ENCODE measurements at regions not wholly inside any gene's neighbourhood (a gene's known extent, or its start where the extent isn't known, plus 50 kb on each side); places are given as distances from the start of the nearest gene placed in this dataset.

DNA sequence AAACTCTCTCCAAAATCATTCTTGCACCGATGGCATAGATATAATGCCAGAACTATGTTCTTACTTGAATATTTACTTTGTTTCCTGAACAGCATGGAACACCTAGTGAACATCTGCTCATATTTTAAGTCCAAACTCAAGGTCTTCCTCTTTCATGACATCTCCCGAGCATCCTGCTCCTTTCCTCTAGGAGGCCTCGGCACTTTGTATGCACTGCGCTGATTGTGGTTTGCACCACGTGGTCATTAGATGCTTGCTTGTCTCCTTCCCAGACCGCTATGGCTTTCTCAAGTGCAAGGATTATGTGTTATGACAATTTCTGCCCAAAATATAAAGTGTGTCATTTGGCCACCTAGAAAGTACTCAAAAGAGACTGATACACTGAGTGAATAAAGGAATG lies 912.0 kb downstream of the GALC start:
- H3K27me3 Mint-ChIP-seq (ENCODE audit: unreplicated experiment), result no peaks in the 10 kb centered on the region
- no peaks in the 10 kb centered on the region for H3K9me3 Mint-ChIP-seq (ENCODE audit: unreplicated experiment)
- no peak overlapping the region for H3K27ac Mint-ChIP-seq (ENCODE audit: unreplicated experiment)
- no peaks in the 10 kb centered on the region for H3K36me3 Mint-ChIP-seq (ENCODE audit: unreplicated experiment)
- no peak overlapping the region for H3K4me3 Mint-ChIP-seq (ENCODE audit: unreplicated experiment)
- peaks cover 5% of the 10 kb centered on the region for H3K4me1 Mint-ChIP-seq (ENCODE audit: unreplicated experiment)
- TF ChIP-seq, protein P1, sequence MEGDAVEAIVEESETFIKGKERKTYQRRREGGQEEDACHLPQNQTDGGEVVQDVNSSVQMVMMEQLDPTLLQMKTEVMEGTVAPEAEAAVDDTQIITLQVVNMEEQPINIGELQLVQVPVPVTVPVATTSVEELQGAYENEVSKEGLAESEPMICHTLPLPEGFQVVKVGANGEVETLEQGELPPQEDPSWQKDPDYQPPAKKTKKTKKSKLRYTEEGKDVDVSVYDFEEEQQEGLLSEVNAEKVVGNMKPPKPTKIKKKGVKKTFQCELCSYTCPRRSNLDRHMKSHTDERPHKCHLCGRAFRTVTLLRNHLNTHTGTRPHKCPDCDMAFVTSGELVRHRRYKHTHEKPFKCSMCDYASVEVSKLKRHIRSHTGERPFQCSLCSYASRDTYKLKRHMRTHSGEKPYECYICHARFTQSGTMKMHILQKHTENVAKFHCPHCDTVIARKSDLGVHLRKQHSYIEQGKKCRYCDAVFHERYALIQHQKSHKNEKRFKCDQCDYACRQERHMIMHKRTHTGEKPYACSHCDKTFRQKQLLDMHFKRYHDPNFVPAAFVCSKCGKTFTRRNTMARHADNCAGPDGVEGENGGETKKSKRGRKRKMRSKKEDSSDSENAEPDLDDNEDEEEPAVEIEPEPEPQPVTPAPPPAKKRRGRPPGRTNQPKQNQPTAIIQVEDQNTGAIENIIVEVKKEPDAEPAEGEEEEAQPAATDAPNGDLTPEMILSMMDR (IDR thresholded peaks at IDR 0.05), result no peak
- no peak for DNase-seq (ENCODE audit: extremely low spot score, unreplicated experiment)

DNA sequence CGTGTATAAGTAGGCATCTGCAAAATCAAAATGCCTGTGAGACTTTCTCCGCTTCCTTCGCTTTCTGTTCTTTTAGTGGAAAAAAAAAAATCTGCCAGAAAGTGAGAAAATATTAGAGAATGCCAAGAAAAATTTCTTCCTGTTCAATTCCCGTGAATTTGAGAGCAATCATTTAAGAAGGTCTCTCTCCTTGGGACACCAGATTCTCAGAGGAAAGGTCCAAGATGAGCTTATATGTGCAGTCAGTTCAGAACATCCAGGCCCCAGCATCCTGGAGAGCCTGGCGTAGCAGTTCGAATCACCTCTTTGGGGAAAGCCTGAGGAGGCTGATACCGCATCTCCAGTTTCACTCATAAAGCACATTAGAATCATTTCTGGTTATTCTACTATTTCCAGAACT lies 912.8 kb downstream of the GALC start:
- Mint-ChIP-seq H3K27ac (ENCODE audit: unreplicated experiment) (no peak overlapping the region), H3K4me3 (ENCODE audit: unreplicated experiment) (no peak overlapping the region), H3K9me3 (ENCODE audit: unreplicated experiment) (no peaks in the 10 kb centered on the region), H3K36me3 (ENCODE audit: unreplicated experiment) (no peaks in the 10 kb centered on the region), H3K27me3 (ENCODE audit: unreplicated experiment) (no peaks in the 10 kb centered on the region), H3K4me1 (ENCODE audit: unreplicated experiment) (peaks cover 7% of the 10 kb centered on the region)
- TF ChIP-seq, protein P1 (IDR thresholded peaks at IDR 0.05), result no peak
- DNase-seq (ENCODE audit: extremely low spot score, unreplicated experiment), result no peak

DNA sequence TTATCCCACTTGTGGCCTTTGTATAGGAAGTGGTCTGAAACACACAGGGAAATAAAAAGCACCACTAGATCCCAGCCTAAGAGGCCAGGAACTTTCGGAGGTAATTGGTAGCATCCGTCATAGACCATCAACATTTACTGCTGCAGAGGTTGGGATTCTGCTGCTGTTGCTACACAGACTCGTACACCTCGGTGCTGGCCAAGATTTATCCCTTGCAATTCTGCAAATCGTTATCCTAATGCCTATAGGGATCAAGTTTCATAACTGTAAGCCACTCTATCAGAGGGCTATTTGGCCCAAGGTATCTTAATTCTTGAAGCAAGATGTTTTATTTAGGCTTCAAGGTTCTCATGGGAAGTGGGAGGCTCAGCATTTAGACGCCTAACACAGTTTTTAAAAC lies 913.6 kb downstream of the GALC start:
- no peak overlapping the region for H3K27ac Mint-ChIP-seq (ENCODE audit: unreplicated experiment)
- no peak for DNase-seq (ENCODE audit: extremely low spot score, unreplicated experiment)
- H3K36me3 Mint-ChIP-seq (ENCODE audit: unreplicated experiment), result no peaks in the 10 kb centered on the region
- no peak overlapping the region for H3K4me3 Mint-ChIP-seq (ENCODE audit: unreplicated experiment)
- peaks cover 7% of the 10 kb centered on the region for H3K4me1 Mint-ChIP-seq (ENCODE audit: unreplicated experiment)
- no peaks in the 10 kb centered on the region for H3K9me3 Mint-ChIP-seq (ENCODE audit: unreplicated experiment)
- TF ChIP-seq, protein P1 (IDR thresholded peaks at IDR 0.05), result no peak
- no peaks in the 10 kb centered on the region for H3K27me3 Mint-ChIP-seq (ENCODE audit: unreplicated experiment)

DNA sequence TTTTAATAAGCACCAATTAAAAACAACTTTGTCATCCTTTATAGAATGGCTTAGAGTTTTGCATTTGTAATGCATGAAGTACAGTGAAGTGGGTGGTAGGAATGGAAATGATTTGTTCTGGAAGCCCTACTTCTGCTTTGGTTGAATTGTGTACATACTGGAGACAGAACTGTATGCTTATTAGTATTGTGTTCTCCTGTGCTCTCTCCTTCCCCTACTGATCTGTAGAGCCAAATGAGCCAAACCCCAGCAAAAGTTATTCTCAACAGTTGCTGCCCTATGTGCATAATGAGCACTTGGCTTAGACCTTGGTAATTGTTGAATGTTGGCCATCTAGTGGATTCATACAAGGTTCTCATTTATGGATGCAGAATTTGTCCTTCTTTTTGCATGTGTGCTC lies 916.1 kb downstream of the GALC start:
- peaks cover 7% of the 10 kb centered on the region for H3K4me1 Mint-ChIP-seq (ENCODE audit: unreplicated experiment)
- no peaks in the 10 kb centered on the region for H3K9me3 Mint-ChIP-seq (ENCODE audit: unreplicated experiment)

DNA sequence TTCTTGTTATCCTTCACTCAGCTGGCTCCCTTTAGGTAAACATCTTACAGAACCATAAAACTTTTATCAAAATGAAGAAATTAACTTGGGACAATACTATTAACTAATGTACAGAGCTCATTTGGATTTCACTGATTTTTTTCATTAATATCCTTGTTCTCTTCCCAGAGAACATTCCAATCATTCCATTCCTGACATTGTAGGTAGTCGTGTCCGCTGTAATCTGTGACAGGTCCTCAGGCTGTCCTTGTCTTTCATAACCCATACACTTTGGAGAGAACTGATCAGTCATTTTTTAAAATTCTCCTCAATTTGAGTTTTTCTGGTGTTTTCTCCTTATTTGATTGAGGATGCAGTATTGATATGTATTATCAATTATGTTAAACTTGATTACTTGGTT lies 916.8 kb downstream of the GALC start:
- no peak for DNase-seq (ENCODE audit: extremely low spot score, unreplicated experiment)
- Mint-ChIP-seq H3K27ac (ENCODE audit: unreplicated experiment) (no peak overlapping the region), H3K27me3 (ENCODE audit: unreplicated experiment) (no peaks in the 10 kb centered on the region), H3K9me3 (ENCODE audit: unreplicated experiment) (no peaks in the 10 kb centered on the region), H3K4me1 (ENCODE audit: unreplicated experiment) (peaks cover 7% of the 10 kb centered on the region), H3K4me3 (ENCODE audit: unreplicated experiment) (no peak overlapping the region), H3K36me3 (ENCODE audit: unreplicated experiment) (no peaks in the 10 kb centered on the region)
- TF ChIP-seq, protein P1 (IDR thresholded peaks at IDR 0.05), result no peak

More for the DNA sequence above, 916.1 kb downstream of the GALC start:
- DNase-seq (ENCODE audit: extremely low spot score, unreplicated experiment), result no peak
- no peak overlapping the region for H3K4me3 Mint-ChIP-seq (ENCODE audit: unreplicated experiment)
- H3K27me3 Mint-ChIP-seq (ENCODE audit: unreplicated experiment), result no peaks in the 10 kb centered on the region
- TF ChIP-seq, protein P1 (IDR thresholded peaks at IDR 0.05), result no peak
- H3K27ac Mint-ChIP-seq (ENCODE audit: unreplicated experiment), result no peak overlapping the region
- no peaks in the 10 kb centered on the region for H3K36me3 Mint-ChIP-seq (ENCODE audit: unreplicated experiment)

All from osteocyte (in vitro differentiated cells).